ENCODE measurements at regions not wholly inside any gene's neighbourhood (a gene's known extent, or its start where the extent isn't known, plus 50 kb on each side); places are given as distances from the start of the nearest gene placed in this dataset.

DNA sequence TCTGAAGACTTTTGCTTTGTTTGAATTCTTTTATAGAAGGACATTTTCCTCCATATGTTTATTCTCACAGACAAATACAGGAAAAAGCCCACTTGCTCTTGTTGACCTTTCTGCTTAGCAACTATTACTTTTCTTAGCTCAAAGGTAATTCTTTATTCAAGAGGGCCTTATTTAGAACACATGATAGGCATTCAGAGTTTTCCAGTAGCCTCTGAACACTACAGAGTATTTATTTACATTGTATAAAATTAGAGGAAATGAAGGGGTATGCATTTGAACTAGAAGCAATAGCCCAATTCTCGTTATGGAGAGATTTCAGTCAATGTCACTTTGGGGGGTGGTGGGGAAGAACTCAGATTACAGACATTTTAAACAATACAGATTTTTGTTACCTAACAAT lies 581.7 kb downstream of the KCNJ2 start:
- no peak for TF ChIP-seq CEBPB (IDR thresholded peaks at IDR 0.05; ENCODE audit: low read depth, low read length)
- no peak for TF ChIP-seq JUND (IDR thresholded peaks at IDR 0.05; ENCODE audit: low read length)
- no peak for TF ChIP-seq GABPA (IDR thresholded peaks at IDR 0.05; ENCODE audit: borderline replicate concordance, insufficient read depth, low read length)
- no peak for TF ChIP-seq EP300 (IDR thresholded peaks at IDR 0.05; ENCODE audit: borderline replicate concordance in 1 of 2, low read depth in 2 of 2, low read length in 2 of 2)
- TF ChIP-seq CREB1 (IDR thresholded peaks at IDR 0.05), result no peak
- TF ChIP-seq POLR2AphosphoS5 (IDR thresholded peaks at IDR 0.05; ENCODE audit: low read depth, low read length), result no peak
- TF ChIP-seq NRF1 (IDR thresholded peaks at IDR 0.05; ENCODE audit: low read depth, low read length), result no peak
- TF ChIP-seq RAD21 (IDR thresholded peaks at IDR 0.05 in 1 of 2, conservative IDR thresholded peaks at IDR 0.05 in 1 of 2; ENCODE audit: low read depth in 2 of 2, low read length in 2 of 2), result no peak
- TF ChIP-seq, protein P1, sequence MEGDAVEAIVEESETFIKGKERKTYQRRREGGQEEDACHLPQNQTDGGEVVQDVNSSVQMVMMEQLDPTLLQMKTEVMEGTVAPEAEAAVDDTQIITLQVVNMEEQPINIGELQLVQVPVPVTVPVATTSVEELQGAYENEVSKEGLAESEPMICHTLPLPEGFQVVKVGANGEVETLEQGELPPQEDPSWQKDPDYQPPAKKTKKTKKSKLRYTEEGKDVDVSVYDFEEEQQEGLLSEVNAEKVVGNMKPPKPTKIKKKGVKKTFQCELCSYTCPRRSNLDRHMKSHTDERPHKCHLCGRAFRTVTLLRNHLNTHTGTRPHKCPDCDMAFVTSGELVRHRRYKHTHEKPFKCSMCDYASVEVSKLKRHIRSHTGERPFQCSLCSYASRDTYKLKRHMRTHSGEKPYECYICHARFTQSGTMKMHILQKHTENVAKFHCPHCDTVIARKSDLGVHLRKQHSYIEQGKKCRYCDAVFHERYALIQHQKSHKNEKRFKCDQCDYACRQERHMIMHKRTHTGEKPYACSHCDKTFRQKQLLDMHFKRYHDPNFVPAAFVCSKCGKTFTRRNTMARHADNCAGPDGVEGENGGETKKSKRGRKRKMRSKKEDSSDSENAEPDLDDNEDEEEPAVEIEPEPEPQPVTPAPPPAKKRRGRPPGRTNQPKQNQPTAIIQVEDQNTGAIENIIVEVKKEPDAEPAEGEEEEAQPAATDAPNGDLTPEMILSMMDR (IDR thresholded peaks at IDR 0.05; ENCODE audit: control extremely low read depth in 1 of 3, insufficient read depth in 1 of 3, low read depth in 1 of 3, low read length in 3 of 3), result no peak
- no peak for TF ChIP-seq TAF1 (IDR thresholded peaks at IDR 0.05; ENCODE audit: low read depth, low read length)
- TF ChIP-seq EGR1 (IDR thresholded peaks at IDR 0.05; ENCODE audit: borderline replicate concordance, low read depth, low read length), result no peak
